RWPE1 (cell line): ENCODE measurements at regions not wholly inside any gene's neighbourhood (a gene's known extent, or its start where the extent isn't known, plus 50 kb on each side); places are given as distances from the start of the nearest gene placed in this dataset.
"Not testable (repeated sequence)": the region's sequence is repeated elsewhere in the genome, so short reads cannot be mapped to it uniquely, and the experiment has no call there.

Experiments used
- CTCF ChIA-PET: fragments of 350-600 bp; sonication (Branson Sonifier 250); formaldehyde crosslinking; extraction: SDS; loops from one replicate; lab custom pipeline; 2021; lab: Yijun Ruan, JAX
- POLR2A ChIA-PET: fragments of 400-600 bp; formaldehyde crosslinking; extraction: SDS; loops from one replicate; lab custom pipeline; 2020; ENCODE audit warnings: antibody characterized with exemption; ENCODE audit not compliant: low non-redundant PET; lab: Yijun Ruan, JAX
- DNase-seq: peaks from one replicate; pipeline ENCODE4 v3.0.0; 2012; ENCODE audit warnings: low spot score
- H3K27ac ChIP-seq: fragments of 450-650 bp; 2 replicates; pipeline ENCODE4 v1.5.1; 2017
- TF ChIP-seq, protein P1 (sequence below): fragments of 450-650 bp; conservative IDR thresholded peaks from 2 replicates; pipeline ENCODE4 v1.5.1; 2017; ENCODE audit warnings: low read depth, mild to moderate bottlenecking

DNA sequence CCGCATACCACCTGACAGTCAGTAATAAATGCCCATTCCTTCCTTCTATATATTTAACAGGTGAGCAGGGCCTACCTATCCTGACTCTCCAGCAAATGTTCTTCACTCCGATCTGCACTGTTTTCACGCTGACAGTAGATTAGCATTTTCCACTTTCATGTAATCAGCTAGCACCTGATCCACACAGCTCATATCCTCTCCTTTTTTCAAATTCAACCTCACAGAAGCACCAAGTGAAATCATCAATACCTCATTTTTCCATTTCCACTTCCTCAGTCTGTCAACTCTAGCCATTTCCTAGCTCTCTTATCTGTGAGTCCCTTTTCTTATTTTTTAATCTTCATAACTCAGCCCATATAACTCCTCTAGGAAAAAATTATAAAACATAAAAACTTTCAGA, 402.8 kb downstream of the ZEB2 start:
- ChIA-PET POLR2A (no interaction called here), CTCF (no interaction called here)
- DNase-seq: no peak
- H3K27ac ChIP-seq: no peak overlapping the region
- TF ChIP-seq, protein P1, sequence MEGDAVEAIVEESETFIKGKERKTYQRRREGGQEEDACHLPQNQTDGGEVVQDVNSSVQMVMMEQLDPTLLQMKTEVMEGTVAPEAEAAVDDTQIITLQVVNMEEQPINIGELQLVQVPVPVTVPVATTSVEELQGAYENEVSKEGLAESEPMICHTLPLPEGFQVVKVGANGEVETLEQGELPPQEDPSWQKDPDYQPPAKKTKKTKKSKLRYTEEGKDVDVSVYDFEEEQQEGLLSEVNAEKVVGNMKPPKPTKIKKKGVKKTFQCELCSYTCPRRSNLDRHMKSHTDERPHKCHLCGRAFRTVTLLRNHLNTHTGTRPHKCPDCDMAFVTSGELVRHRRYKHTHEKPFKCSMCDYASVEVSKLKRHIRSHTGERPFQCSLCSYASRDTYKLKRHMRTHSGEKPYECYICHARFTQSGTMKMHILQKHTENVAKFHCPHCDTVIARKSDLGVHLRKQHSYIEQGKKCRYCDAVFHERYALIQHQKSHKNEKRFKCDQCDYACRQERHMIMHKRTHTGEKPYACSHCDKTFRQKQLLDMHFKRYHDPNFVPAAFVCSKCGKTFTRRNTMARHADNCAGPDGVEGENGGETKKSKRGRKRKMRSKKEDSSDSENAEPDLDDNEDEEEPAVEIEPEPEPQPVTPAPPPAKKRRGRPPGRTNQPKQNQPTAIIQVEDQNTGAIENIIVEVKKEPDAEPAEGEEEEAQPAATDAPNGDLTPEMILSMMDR: no peak

GRCh38 chr2:144115739-144116291, 404.1 kb downstream of the ZEB2 start:
- TF ChIP-seq, protein P1: no peak
- no peak overlapping the region for H3K27ac ChIP-seq
- ChIA-PET CTCF (no interaction called here), POLR2A (no interaction called here)
- no peak for DNase-seq

- no peak overlapping the region for H3K27ac ChIP-seq
- POLR2A ChIA-PET: no interaction called here
- CTCF ChIA-PET: no interaction called here
- TF ChIP-seq, protein P1: no peak
- no peak for DNase-seq
These were observed 405.2 kb downstream of the ZEB2 start for GRCh38 chr2:144114760-144115159.

DNA sequence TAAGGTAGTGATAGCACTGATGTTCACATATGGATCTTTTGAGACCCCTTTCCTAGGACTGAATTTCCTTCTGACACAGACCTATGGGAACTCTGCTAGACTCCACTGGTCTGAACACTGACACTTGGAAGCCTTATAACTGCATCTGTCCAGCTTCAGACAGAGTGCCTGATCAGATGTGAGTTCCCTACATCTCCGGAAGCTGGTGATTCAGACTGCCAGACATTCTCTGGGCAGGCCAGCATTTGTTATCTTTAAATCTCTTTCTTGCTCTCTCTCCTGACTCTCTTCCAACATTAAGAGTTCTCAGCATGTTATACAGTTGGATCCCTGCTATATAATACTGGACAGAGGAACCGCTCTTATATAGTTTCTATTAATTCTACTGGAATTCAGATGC, 408.5 kb downstream of the ZEB2 start:
- ChIA-PET POLR2A (no interaction called here), CTCF (interaction anchor here (1.1 kb wide), 1 partner anchor 11 kb away, joined by 3 read pairs; no protein-coding TSS in a partner anchor)
- TF ChIP-seq, protein P1: no peak
- peak; percentile 28 for DNase-seq
- no peak overlapping the region for H3K27ac ChIP-seq

DNA sequence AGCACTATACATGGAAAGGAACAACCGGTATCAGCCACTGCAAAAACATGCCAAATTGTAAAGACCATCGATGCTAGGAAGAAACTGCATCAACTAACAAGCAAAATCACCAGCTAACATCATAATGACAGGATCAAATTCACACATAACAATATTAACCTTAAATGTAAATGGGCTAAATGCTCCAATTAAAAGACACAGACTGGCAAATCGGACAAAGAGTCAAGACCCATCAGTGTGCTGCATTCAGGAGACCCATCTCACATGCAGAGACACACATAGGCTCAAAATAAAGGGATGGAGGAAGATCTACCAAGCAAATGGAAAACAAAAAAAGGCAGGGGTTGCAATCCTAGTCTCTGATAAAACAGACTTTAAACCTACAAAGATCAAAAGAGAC, 413.8 kb downstream of the ZEB2 start:
- POLR2A ChIA-PET, H3K27ac ChIP-seq, DNase-seq, CTCF ChIA-PET: not testable (repeated sequence)

GRCh38 chr2:144102386-144102785, 417.5 kb downstream of the ZEB2 start:
- CTCF ChIA-PET: interaction anchor here (0.6 to 0.8 kb wide), 2 partner anchors 16 to 369 kb away, joined by 3 to 5 read pairs; no protein-coding TSS in a partner anchor
- TF ChIP-seq, protein P1: no peak
- DNase-seq: peak; percentile 90
- POLR2A ChIA-PET: no interaction called here
- no peak overlapping the region for H3K27ac ChIP-seq

DNA sequence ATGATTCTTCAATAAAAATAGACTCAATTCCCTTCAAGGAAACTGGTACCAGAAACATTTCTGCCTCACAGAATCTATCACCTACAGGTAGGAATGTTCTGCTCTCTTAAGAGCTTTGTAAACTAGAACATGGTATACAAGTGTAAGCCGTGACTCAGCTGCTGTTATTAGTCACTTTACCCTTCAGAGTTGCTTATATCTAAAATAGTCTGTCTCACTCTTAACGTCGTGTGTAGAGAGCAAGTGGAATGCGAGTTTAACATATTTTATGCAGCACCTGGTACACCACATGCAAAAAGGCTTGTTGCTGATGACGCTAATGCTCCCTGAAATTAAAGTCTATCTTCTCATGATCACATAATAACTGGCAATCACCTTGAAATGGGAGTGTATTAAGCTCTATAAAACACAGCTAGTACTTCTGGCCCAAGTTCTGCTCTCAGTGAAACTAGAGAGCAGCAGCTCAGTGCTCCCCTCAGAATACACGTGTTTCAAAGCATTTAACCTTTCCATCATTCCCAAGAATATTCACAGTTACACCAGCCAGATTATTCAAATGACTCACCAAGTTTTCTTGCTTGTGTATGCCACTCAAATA, 420.0 kb downstream of the ZEB2 start:
- no peak overlapping the region for H3K27ac ChIP-seq
- CTCF ChIA-PET: interaction anchor here (0.5 to 0.8 kb wide), 5 partner anchors 11 to 469 kb away, joined by 3 to 5 read pairs (median 3); no protein-coding TSS in a partner anchor
- DNase-seq: peak; percentile 84
- POLR2A ChIA-PET: no interaction called here
- TF ChIP-seq, protein P1: no peak
